Duodenal mucosa (tissue), 2 donors: ENCODE measurements at regions not wholly inside any gene's neighbourhood (a gene's known extent, or its start where the extent isn't known, plus 50 kb on each side); places are given as distances from the start of the nearest gene placed in this dataset.
"Not testable (repeated sequence)": the region's sequence is repeated elsewhere in the genome, so short reads cannot be mapped to it uniquely, and the experiment has no call there.

Experiments used
- H3K27ac ChIP-seq: one replicate; pipeline ENCODE4 v1.7.0; 2013; ENCODE audit warnings: low read depth, low read length
- H3K27me3 ChIP-seq, 2 donors: one replicate each; pipeline ENCODE4 v1.7.0; 2013; ENCODE audit warnings: low read length in 2 of 2, control low read depth in 1 of 2; ENCODE audit not compliant: insufficient read depth in 2 of 2, control insufficient read depth in 1 of 2
- H3K36me3 ChIP-seq, 2 donors: one replicate each; pipeline ENCODE4 v1.7.0; 2013; ENCODE audit warnings: low read length in 2 of 2, control low read depth in 1 of 2; ENCODE audit not compliant: insufficient read depth in 2 of 2, control insufficient read depth in 1 of 2
- H3K4me1 ChIP-seq, 2 donors: one replicate each; pipeline ENCODE4 v1.7.0; 2013; ENCODE audit warnings: low read length in 2 of 2, control low read depth in 1 of 2; ENCODE audit not compliant: insufficient read depth in 2 of 2, control insufficient read depth in 1 of 2
- H3K4me3 ChIP-seq, 2 donors: one replicate each; pipeline ENCODE4 v1.7.0; 2013; ENCODE audit warnings: low read length in 2 of 2, low read depth in 1 of 2
- H3K9ac ChIP-seq, 2 donors: one replicate each; pipeline ENCODE4 v1.7.0; 2013; ENCODE audit warnings: low read length in 2 of 2, low read depth in 1 of 2
- H3K9me3 ChIP-seq, 2 donors: one replicate each; pipeline ENCODE4 v1.7.0; 2013; ENCODE audit warnings: low read length in 2 of 2, control low read depth in 1 of 2; ENCODE audit not compliant: control insufficient read depth in 1 of 2

DNA sequence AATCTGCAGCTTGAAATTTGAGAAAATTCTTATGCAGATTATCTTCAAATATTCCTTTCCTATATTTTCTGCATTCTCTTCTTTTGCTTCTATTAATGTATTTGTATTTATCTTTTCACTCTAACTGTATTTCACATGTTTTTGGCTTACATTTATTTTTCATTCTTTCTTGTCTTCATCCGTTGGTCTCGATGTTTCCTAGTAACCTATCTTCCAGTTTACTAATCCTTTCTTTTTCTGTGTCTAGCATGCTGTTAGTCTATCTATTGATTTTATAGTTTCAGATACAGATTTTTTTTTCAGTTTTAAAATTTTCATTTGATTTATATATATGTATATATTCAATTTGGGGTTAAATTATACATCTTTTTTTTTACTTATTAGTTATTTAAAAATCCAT is 556.2 kb downstream of the RFPL4B start:
- Histone ChIP-seq H3K36me3 (no peaks in the 10 kb centered on the region), H3K9me3 (no peaks in the 10 kb centered on the region), H3K27me3 (no peaks in the 10 kb centered on the region), H3K27ac (no peak overlapping the region), H3K4me3 (no peak overlapping the region), H3K9ac (no peak overlapping the region), H3K4me1 (no peaks in the 10 kb centered on the region)

DNA sequence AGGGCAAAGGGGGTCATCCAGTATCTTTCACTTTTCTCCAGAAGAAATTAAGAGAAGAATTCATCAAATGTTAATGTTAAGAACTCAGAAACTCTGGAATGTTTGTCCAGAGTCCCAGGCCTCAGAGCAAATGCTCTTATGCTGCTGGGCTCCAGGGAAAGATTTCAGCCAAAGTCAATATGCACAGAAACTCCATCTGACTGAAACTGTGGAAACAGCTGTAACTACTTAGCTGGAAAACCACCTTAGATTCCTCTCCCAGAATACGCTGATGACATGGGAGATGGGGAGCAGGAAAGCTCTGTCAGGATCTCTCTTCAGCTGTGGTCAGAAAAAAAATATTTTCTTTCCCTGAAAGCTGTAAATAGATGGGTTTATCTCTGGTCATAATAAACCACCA is 559.6 kb downstream of the RFPL4B start:
- Histone ChIP-seq H3K27me3 (no peaks in the 10 kb centered on the region), H3K36me3 (no peaks in the 10 kb centered on the region), H3K4me3 (no peak overlapping the region), H3K27ac (no peak overlapping the region), H3K4me1 (no peaks in the 10 kb centered on the region), H3K9me3 (no peaks in the 10 kb centered on the region), H3K9ac (no peak overlapping the region)

DNA sequence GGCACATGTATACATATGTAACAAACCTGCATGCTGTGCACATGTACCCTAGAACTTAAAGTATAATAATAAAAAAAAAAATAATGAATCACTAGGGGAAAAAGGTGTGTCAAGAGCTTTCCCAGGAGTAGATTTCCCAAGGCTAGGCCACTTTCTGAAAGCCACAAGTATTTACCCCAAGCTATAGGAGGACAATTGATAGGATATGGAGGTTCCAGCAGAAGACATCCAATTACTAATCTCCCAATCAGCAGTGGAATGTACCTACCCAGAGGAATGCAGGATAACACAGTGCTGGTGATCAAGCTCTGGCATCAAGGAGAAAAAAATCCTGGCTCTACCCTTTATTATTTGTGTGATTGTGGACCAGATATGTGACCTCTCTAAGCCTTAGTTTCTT is 562.7 kb downstream of the RFPL4B start:
- no peaks in the 10 kb centered on the region for H3K9me3 ChIP-seq
- no peaks in the 10 kb centered on the region for H3K4me1 ChIP-seq
- H3K27ac ChIP-seq = no peak overlapping the region
- H3K4me3 ChIP-seq = no peak overlapping the region
- no peaks in the 10 kb centered on the region for H3K27me3 ChIP-seq
- no peak overlapping the region for H3K9ac ChIP-seq
- H3K36me3 ChIP-seq = no peaks in the 10 kb centered on the region

DNA sequence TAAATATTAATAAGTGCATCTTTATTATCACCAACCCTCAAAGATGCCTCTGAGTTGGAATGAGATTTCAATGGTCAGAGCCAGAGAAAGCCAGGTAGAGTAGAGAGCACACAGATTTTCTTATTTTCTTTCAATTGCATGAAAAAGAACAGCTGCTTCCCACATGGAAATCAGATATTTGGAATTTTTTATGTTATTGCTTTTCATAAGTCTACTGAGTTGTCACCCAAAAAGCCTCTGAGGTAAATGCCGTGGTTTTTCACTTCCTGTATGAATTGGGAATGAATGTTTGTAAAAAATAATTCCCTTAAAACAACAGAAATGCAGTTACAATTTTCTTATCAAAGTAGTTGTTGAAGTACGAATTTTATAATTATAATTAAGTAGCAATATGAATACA is 563.1 kb downstream of the RFPL4B start:
- Histone ChIP-seq H3K27me3 (no peaks in the 10 kb centered on the region), H3K4me3 (no peak overlapping the region), H3K9ac (no peak overlapping the region), H3K4me1 (no peaks in the 10 kb centered on the region), H3K36me3 (no peaks in the 10 kb centered on the region), H3K9me3 (no peaks in the 10 kb centered on the region), H3K27ac (no peak overlapping the region)

DNA sequence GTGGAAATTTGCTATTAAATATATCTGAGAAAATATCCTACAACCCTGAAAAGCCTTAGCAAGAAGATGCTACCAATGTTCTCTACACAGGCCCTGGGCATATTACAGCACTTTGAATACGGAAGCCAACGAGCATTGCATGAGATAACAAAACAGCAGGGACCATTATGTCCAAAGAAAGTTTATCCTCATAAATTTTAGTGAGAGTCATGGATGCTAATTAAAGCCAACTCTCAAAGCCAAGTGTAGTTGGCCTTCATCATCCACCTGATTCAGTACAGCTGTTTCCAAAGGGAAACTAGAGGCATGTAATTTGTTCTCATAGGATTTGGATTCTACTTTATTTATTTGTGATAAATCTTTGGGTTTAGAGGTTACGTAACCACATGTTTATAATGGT is 564.8 kb downstream of the RFPL4B start:
- Histone ChIP-seq H3K27ac (no peak overlapping the region), H3K9me3 (no peaks in the 10 kb centered on the region), H3K4me3 (no peak overlapping the region), H3K9ac (no peak overlapping the region), H3K36me3 (no peaks in the 10 kb centered on the region), H3K27me3 (no peaks in the 10 kb centered on the region), H3K4me1 (no peaks in the 10 kb centered on the region)

DNA sequence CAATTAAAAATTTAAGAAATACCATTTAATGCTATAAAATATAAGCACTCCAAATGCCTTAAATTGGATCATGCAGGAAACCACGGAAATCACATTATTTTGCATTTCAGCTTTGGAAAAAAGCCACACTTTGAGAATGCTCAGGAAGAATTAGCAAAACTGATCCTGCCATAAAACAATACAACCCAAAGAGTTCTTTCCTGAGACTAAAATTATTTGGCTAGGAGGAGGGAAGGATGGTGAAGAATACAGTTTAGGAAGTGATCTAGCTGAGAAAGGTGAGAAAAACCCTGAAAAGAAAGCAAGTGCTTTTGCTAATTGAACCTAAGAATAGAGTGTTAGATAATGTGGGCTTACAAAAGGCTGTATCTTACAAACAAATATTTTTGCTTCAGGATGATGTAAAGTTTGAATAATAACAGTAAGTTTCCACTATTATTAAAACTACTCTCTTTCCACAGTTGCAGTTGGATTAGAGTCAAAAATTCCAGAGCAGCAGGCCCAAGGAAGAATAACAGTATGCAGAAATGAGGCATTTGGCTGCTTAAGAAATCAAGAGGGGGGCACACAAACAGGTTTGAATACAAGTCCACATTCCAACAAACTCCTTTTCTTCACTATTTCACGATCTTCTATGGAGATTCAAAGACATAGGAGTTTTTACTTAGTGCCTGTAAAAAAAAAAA is 565.4 kb downstream of the RFPL4B start:
- Histone ChIP-seq H3K4me3 (no peak overlapping the region), H3K9me3 (no peaks in the 10 kb centered on the region), H3K27ac (no peak overlapping the region), H3K9ac (no peak overlapping the region), H3K4me1 (no peaks in the 10 kb centered on the region), H3K36me3 (no peaks in the 10 kb centered on the region), H3K27me3 (no peaks in the 10 kb centered on the region)

DNA sequence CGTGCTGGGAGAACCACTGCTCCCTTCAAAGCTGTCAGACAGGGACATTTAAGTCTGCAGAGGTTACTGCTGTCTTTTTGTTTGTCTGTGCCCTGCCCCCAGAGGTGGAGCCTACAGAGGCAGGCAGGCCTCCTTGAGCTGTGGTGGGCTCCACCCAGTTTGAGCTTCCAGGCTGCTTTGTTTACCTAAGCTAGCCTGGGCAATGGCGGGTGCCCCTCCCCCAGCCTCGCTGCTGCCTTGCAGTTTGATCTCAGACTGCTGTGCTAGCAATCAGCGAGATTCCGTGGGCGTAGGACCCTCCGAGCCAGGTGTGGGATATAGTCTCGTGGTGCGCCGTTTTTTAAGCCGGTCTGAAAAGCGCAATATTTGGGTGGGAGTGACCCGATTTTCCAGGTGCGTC is 572.6 kb downstream of the RFPL4B start:
- not testable (repeated sequence) for H3K9ac ChIP-seq, H3K36me3 ChIP-seq, H3K4me3 ChIP-seq, H3K27me3 ChIP-seq, H3K27ac ChIP-seq, H3K4me1 ChIP-seq, H3K9me3 ChIP-seq

DNA sequence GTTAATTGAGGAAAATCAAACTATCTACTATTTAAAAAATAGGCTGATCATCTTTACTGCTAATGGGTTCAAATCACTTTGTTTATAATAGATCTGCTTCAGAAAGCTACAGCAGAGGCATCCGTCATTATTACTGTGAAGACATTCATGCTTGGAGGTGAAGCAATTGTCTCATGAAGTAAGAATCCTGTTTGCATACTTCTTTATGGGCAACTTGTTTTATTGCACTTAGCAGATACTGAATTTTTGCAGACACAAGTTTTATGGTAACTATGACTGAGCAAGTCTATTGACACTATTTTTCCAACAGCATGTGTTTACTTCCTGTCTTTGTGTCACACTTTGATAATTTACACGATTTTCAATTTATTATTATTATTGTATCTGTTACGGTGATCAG is 573.9 kb downstream of the RFPL4B start:
- H3K9me3 ChIP-seq = peaks cover 0 to 9% of the 10 kb centered on the region in 2 donors
- no peak overlapping the region for H3K9ac ChIP-seq
- no peaks in the 10 kb centered on the region for H3K36me3 ChIP-seq
- no peak overlapping the region for H3K27ac ChIP-seq
- H3K4me1 ChIP-seq = no peaks in the 10 kb centered on the region
- no peak overlapping the region for H3K4me3 ChIP-seq
- no peaks in the 10 kb centered on the region for H3K27me3 ChIP-seq

DNA sequence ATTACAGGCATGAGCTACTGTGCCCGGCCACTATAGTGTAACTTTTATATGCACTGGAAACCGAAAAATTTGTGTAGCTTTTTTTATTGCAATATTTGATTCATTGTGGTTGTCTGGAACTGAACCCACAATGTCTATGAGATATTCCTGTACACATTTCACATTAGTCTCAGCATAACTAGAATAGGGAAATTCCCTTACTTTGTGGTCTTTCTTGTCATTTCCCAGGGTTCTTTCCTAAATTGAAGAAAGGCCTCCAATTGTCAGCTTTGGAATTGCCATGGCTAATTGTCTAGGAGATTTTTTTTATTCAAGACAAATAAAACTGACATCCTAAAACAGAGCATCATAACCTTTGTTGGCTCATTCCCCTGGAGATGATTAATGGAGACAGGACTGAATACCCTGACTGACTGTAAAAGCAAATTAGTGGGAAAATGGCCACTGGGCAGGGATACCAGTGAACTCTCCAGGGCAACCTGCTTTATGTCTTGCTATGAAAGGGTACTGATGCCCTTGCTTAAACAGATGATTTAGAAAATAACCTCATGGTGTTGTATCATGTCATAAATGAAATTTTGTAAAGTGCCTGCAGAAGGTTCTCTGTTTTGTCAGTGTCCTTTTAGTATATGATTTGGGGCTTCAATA is 576.9 kb downstream of the RFPL4B start:
- no peaks in the 10 kb centered on the region for H3K36me3 ChIP-seq
- H3K9ac ChIP-seq = no peak overlapping the region
- no peaks in the 10 kb centered on the region for H3K4me1 ChIP-seq

DNA sequence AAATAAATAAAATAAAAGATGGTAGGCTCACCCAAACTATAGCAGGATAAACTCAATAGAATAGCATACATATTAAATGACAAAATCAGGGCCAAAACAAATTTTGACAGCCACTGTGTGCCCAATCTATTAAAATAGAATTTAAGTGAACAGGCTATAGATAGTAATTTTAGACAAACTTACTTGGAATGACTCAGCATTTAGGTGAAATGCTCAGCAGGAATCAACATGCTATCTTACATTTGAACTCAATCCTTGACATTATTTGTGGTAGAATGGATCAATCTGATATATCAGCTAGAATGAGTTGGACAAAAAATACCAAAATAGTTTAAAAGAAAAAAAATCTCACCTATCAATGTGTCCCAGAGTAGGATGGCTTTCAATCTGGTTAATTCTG is 578.6 kb downstream of the RFPL4B start:
- no peak overlapping the region for H3K27ac ChIP-seq
- H3K9ac ChIP-seq = no peak overlapping the region
- no peaks in the 10 kb centered on the region for H3K27me3 ChIP-seq
- peaks cover 0 to 9% of the 10 kb centered on the region in 2 donors for H3K9me3 ChIP-seq
- no peaks in the 10 kb centered on the region for H3K4me1 ChIP-seq
- no peak overlapping the region for H3K4me3 ChIP-seq
- H3K36me3 ChIP-seq = no peaks in the 10 kb centered on the region

More for the DNA sequence above, 576.9 kb downstream of the RFPL4B start:
- H3K9me3 ChIP-seq = peaks cover 0 to 9% of the 10 kb centered on the region in 2 donors
- no peak overlapping the region for H3K4me3 ChIP-seq
- H3K27me3 ChIP-seq = no peaks in the 10 kb centered on the region
- no peak overlapping the region for H3K27ac ChIP-seq
